ENCODE measurements at regions not wholly inside any gene's neighbourhood (a gene's known extent, or its start where the extent isn't known, plus 50 kb on each side); places are given as distances from the start of the nearest gene placed in this dataset.
"Not testable (repeated sequence)": the region's sequence is repeated elsewhere in the genome, so short reads cannot be mapped to it uniquely, and the experiment has no call there.

GRCh38 chr12:89053817-89054216, 298.5 kb downstream of the DUSP6 start:
- TF ChIP-seq, protein P1, sequence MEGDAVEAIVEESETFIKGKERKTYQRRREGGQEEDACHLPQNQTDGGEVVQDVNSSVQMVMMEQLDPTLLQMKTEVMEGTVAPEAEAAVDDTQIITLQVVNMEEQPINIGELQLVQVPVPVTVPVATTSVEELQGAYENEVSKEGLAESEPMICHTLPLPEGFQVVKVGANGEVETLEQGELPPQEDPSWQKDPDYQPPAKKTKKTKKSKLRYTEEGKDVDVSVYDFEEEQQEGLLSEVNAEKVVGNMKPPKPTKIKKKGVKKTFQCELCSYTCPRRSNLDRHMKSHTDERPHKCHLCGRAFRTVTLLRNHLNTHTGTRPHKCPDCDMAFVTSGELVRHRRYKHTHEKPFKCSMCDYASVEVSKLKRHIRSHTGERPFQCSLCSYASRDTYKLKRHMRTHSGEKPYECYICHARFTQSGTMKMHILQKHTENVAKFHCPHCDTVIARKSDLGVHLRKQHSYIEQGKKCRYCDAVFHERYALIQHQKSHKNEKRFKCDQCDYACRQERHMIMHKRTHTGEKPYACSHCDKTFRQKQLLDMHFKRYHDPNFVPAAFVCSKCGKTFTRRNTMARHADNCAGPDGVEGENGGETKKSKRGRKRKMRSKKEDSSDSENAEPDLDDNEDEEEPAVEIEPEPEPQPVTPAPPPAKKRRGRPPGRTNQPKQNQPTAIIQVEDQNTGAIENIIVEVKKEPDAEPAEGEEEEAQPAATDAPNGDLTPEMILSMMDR (IDR thresholded peaks at IDR 0.05) = not testable (repeated sequence)
- TF ChIP-seq POLR2AphosphoS5 (IDR thresholded peaks at IDR 0.05) = not testable (repeated sequence)

Data from gastroesophageal sphincter (tissue), 3 donors.